H1 (cell line): ENCODE measurements at regions not wholly inside any gene's neighbourhood (a gene's known extent, or its start where the extent isn't known, plus 50 kb on each side); places are given as distances from the start of the nearest gene placed in this dataset.

Source experiments
- CTCF ChIA-PET: fragments of 300-600 bp; sonication (Branson Sonifier 250); formaldehyde crosslinking; loops from one replicate; lab custom pipeline; 2021; ENCODE audit not compliant: partially characterized antibody; lab: Charles Lee
- POLR2A ChIA-PET: fragments of 300-600 bp; sonication (Branson Sonifier 250); formaldehyde crosslinking; loops from one replicate; lab custom pipeline; 2021; ENCODE audit warnings: inconsistent platforms; ENCODE audit not compliant: partially characterized antibody; lab: Charles Lee
- DNase-seq, 2 experiments: peaks; one replicate each; pipeline versions ENCODE4 v3.0.0 to v3.0.0-alpha.2; 2010 to 2022; ENCODE audit warnings: low spot score in 2 of 2, low read depth in 1 of 2, mixed read lengths in 1 of 2
- FAIRE-seq: peaks from 2 replicates; lab custom pipeline; 2011; peaks lifted over from hg19 to GRCh38; lab: Jason Lieb, UNC
- H2AFZ ChIP-seq: 2 replicates; pipeline ENCODE4 v1.8.1; 2012; ENCODE audit warnings: low read length, inconsistent platforms
- H2AK5ac ChIP-seq: 2 replicates; pipeline ENCODE4 v1.6.1; 2013; ENCODE audit warnings: low read depth, low read length
- H2BK120ac ChIP-seq: replicated peaks from 2 replicates; pipeline ENCODE3; 2013; ENCODE audit warnings: low read depth, low read length, inconsistent platforms
- H2BK12ac ChIP-seq: 2 replicates; pipeline ENCODE4 v1.6.1; 2013; ENCODE audit warnings: low read depth, low read length
- H2BK15ac ChIP-seq: 2 replicates; pipeline ENCODE4 v1.6.1; 2013; ENCODE audit warnings: low read length
- H2BK20ac ChIP-seq: 2 replicates; pipeline ENCODE4 v1.6.1; 2013; ENCODE audit warnings: low read length
- H2BK5ac ChIP-seq: 2 replicates; pipeline ENCODE4 v1.6.1; 2013; ENCODE audit warnings: low read depth, low read length
- H3K14ac ChIP-seq: 2 replicates; pipeline ENCODE4 v1.6.1; 2013; ENCODE audit warnings: inconsistent platforms; ENCODE audit not compliant: insufficient read length
- H3K18ac ChIP-seq: 2 replicates; pipeline ENCODE4 v1.6.1; 2013; ENCODE audit warnings: low read length; ENCODE audit errors: extremely low read depth
- H3K23ac ChIP-seq: 2 replicates; pipeline ENCODE4 v1.6.1; 2013; ENCODE audit warnings: inconsistent platforms; ENCODE audit not compliant: insufficient read length
- H3K23me2 ChIP-seq: 2 replicates; pipeline ENCODE4 v1.6.1; 2013; ENCODE audit warnings: low read depth, low read length
- H3K27ac ChIP-seq: 2 replicates; pipeline ENCODE4 v1.6.1; 2011; ENCODE audit warnings: low read depth, low read length, inconsistent platforms
- H3K27me3 ChIP-seq, 4 experiments: replicated peaks in 1 of 4; 1 replicate in 1 of 4; 2 replicates in 3 of 4; pipeline versions ENCODE4 v1.6.1 to v1.8.1; 2011 to 2013; ENCODE audit warnings: low read length in 3 of 4, mild to moderate bottlenecking in 3 of 4, inconsistent platforms in 2 of 4, mixed read lengths in 2 of 4, moderate library complexity in 1 of 4; ENCODE audit not compliant: control insufficient read depth in 3 of 4, insufficient read depth in 3 of 4; ENCODE audit errors: extremely low read depth in 1 of 4
- H3K36me3 ChIP-seq, 4 experiments: 2 replicates each; pipeline versions ENCODE4 v1.6.1 to v1.8.1; 2011 to 2013; ENCODE audit warnings: mild to moderate bottlenecking in 4 of 4, low read length in 3 of 4, moderate library complexity in 2 of 4, control low read depth in 1 of 4, inconsistent platforms in 1 of 4; ENCODE audit not compliant: insufficient read depth in 4 of 4, control insufficient read depth in 2 of 4
- H3K4ac ChIP-seq: replicated peaks from 2 replicates; pipeline ENCODE3; 2013; ENCODE audit warnings: low read length, low read depth, mixed read lengths, inconsistent platforms; ENCODE audit not compliant: insufficient read length
- H3K4me1 ChIP-seq, 4 experiments: replicated peaks in 1 of 4; 1 replicate in 1 of 4; 2 replicates in 3 of 4; pipeline versions ENCODE4 v1.6.1 to v1.8.1; 2011 to 2013; ENCODE audit warnings: low read length in 3 of 4, inconsistent platforms in 2 of 4, mixed read lengths in 1 of 4; ENCODE audit not compliant: insufficient read depth in 4 of 4, control insufficient read depth in 3 of 4
- H3K4me2 ChIP-seq, 2 experiments: 2 replicates each; pipeline versions ENCODE4 v1.6.1 to v1.8.1; 2011 to 2013; ENCODE audit warnings: low read depth in 2 of 2, low read length in 2 of 2, control low read depth in 1 of 2, inconsistent platforms in 1 of 2, mild to moderate bottlenecking in 1 of 2; ENCODE audit not compliant: insufficient read depth in 1 of 2
- H3K4me3 ChIP-seq, 4 experiments: fragments of 200-600, 300-600 bp in 1 of 4; sonication (generic), shearing (Covaris generic), sonication (Bioruptor Twin) in 1 of 4; 2 replicates each; pipeline versions ENCODE4 v1.5.1 to v1.8.1; 2011 to 2016; ENCODE audit warnings: low read length in 4 of 4, low read depth in 3 of 4, control low read depth in 2 of 4, inconsistent platforms in 2 of 4, mild to moderate bottlenecking in 2 of 4, mixed read lengths in 1 of 4, moderate library complexity in 1 of 4; ENCODE audit not compliant: insufficient read depth in 2 of 4; ENCODE audit errors: extremely low read depth in 1 of 4
- H3K56ac ChIP-seq: replicated peaks from 2 replicates; pipeline ENCODE3; 2013; ENCODE audit warnings: low read depth, mild to moderate bottlenecking, mixed read lengths, low read length, inconsistent platforms; ENCODE audit not compliant: insufficient read length
- H3K79me1 ChIP-seq: 2 replicates; pipeline ENCODE4 v1.6.1; 2013; ENCODE audit warnings: low read depth, low read length, control low read depth
- H3K79me2 ChIP-seq, 2 experiments: 2 replicates each; pipeline versions ENCODE4 v1.6.1 to v1.8.1; 2012 to 2013; ENCODE audit warnings: low read length in 2 of 2, mild to moderate bottlenecking in 2 of 2, inconsistent platforms in 1 of 2; ENCODE audit not compliant: insufficient read depth in 2 of 2, control insufficient read depth in 1 of 2
- H3K9ac ChIP-seq, 4 experiments: replicated peaks in 1 of 4; 1 replicate in 1 of 4; 2 replicates in 3 of 4; pipeline versions ENCODE4 v1.6.1 to v1.8.1; 2011 to 2013; ENCODE audit warnings: low read depth in 3 of 4, low read length in 3 of 4, control low read depth in 2 of 4, mild to moderate bottlenecking in 2 of 4, moderate library complexity in 2 of 4, inconsistent platforms in 1 of 4; ENCODE audit errors: extremely low read depth in 1 of 4
- H3K9me3 ChIP-seq, 2 experiments: 2 replicates each; pipeline versions ENCODE4 v1.6.1 to v1.8.1; 2012 to 2013; ENCODE audit warnings: mild to moderate bottlenecking in 2 of 2, moderate library complexity in 2 of 2, control low read depth in 1 of 2, inconsistent platforms in 1 of 2, low read depth in 1 of 2, low read length in 1 of 2, mixed read lengths in 1 of 2; ENCODE audit not compliant: insufficient read depth in 2 of 2
- H4K20me1 ChIP-seq, 2 experiments: replicated peaks in 1 of 2; 2 replicates each; pipeline versions ENCODE3 to v1.8.1; 2011 to 2013; ENCODE audit warnings: inconsistent platforms in 2 of 2, low read length in 2 of 2, mild to moderate bottlenecking in 1 of 2; ENCODE audit not compliant: insufficient read depth in 2 of 2, control insufficient read depth in 1 of 2
- H4K5ac ChIP-seq: 2 replicates; pipeline ENCODE4 v1.6.1; 2013; ENCODE audit warnings: low read length, low read depth, mixed read lengths, inconsistent platforms; ENCODE audit not compliant: insufficient read length
- H4K8ac ChIP-seq: 2 replicates; pipeline ENCODE4 v1.8.0; 2013; ENCODE audit warnings: mild to moderate bottlenecking, moderate library complexity, low read length, inconsistent platforms; ENCODE audit not compliant: insufficient read depth; ENCODE audit errors: extremely low read depth
- H4K91ac ChIP-seq: replicated peaks from 2 replicates; pipeline ENCODE3; 2013; ENCODE audit warnings: low read length, mixed read lengths, inconsistent platforms; ENCODE audit not compliant: insufficient read length
- BCL11A ChIP-seq, 2 experiments: IDR thresholded peaks; one replicate each; pipeline ENCODE4 v1.6.1; 2011; ENCODE audit warnings: low read depth in 2 of 2, low read length in 2 of 2, mild to moderate bottlenecking in 2 of 2
- BRCA1 ChIP-seq: IDR thresholded peaks from 2 replicates; pipeline ENCODE4 v1.6.1; 2012; ENCODE audit warnings: low read depth, low read length, improper control_type of control experiment
- GABPA ChIP-seq: IDR thresholded peaks from 2 replicates; pipeline ENCODE4 v1.6.1; 2011; ENCODE audit warnings: mild to moderate bottlenecking, low read length, moderate library complexity, borderline replicate concordance; ENCODE audit not compliant: insufficient read depth
- HDAC6 ChIP-seq: IDR thresholded peaks from one replicate; pipeline ENCODE4 v1.7.1; 2012; ENCODE audit warnings: low read depth, mild to moderate bottlenecking, inconsistent platforms, low read length, moderate library complexity
- KDM1A ChIP-seq: fragments of 200-600, 300-600 bp; sonication (generic); IDR thresholded peaks from 2 replicates; pipeline ENCODE4 v1.7.1; 2016; ENCODE audit warnings: mild to moderate bottlenecking, low read length, borderline replicate concordance
- KDM4A ChIP-seq: IDR thresholded peaks from one replicate; pipeline ENCODE4 v1.7.1; 2012; ENCODE audit warnings: low read depth, mild to moderate bottlenecking, moderate library complexity, low read length, inconsistent platforms; ENCODE audit not compliant: severe bottlenecking
- RAD21 ChIP-seq, 2 experiments: IDR thresholded peaks in 1 of 2; conservative IDR thresholded peaks in 1 of 2; 2 replicates each; pipeline ENCODE4 v1.6.1; 2011; ENCODE audit warnings: low read depth in 2 of 2, low read length in 2 of 2, improper control_type of control experiment in 1 of 2, inconsistent platforms in 1 of 2, mild to moderate bottlenecking in 1 of 2, moderate library complexity in 1 of 2
- TCF12 ChIP-seq: IDR thresholded peaks from 2 replicates; pipeline ENCODE4 v1.6.1; 2011; ENCODE audit warnings: low read depth, mild to moderate bottlenecking, low read length
- WGBS, 2 experiments: shearing (Covaris generic) in 1 of 2; methylation state at CpG; one replicate each; pipeline versions ENCODE4 v1.1.6 to v1.1.7; 2013 to 2015; ENCODE audit warnings: low lambda C conversion rate in 2 of 2, mixed read lengths in 2 of 2, inconsistent platforms in 1 of 2, low coverage in 1 of 2, missing lambda C conversion rate in 1 of 2; ENCODE audit not compliant: insufficient replicate concordance in 2 of 2, insufficient coverage in 1 of 2, insufficient read length in 1 of 2; ENCODE audit errors: extremely low coverage in 1 of 2, missing lambda C conversion rate in 1 of 2; 5-methylcytosine and 5-hydroxymethylcytosine counted together
- TF ChIP-seq, protein P1 (sequence below): IDR thresholded peaks from 2 replicates; pipeline ENCODE4 v1.6.1; 2012; ENCODE audit warnings: low read length, inconsistent platforms
- TF ChIP-seq, protein P2 (sequence below): IDR thresholded peaks from 2 replicates; pipeline ENCODE4 v1.6.1; 2011; ENCODE audit warnings: low read depth, mild to moderate bottlenecking, low read length; ENCODE audit not compliant: insufficient read depth

DNA sequence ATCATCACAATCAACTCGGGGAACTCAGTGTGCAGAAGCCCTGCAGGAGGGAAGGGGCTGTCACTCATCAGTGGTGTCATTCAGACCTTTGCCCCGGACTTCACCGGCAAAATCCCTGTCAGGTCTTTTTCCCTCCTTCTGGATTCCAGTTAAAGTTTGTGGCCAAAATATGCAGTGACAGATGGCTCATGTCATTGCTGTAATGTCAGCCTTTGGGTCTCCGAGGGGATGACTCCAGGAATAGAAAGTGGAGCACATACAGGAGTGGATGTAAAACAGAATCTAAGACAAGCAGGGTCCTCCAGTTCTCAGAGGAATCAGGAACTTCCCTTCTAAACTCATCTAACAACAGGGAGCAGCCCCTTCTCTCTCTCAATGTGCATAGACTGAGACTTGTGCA, 130.3 kb upstream of the RASSF8 start:
- ChIA-PET CTCF (no interaction called here), POLR2A (no interaction called here)
- Histone ChIP-seq H2BK15ac (no peak overlapping the region), H3K27ac (no peak overlapping the region), H2BK12ac (no peak overlapping the region), H3K18ac (no peak overlapping the region), H3K36me3 (no peaks in the 10 kb centered on the region), H3K4me1 (no peaks in the 10 kb centered on the region), H3K9ac (no peak overlapping the region), H3K14ac (no peak overlapping the region), H3K9me3 (no peaks in the 10 kb centered on the region), H4K91ac (no peak overlapping the region), H2BK120ac (no peak overlapping the region), H2AK5ac (no peak overlapping the region), H4K5ac (no peak overlapping the region), H3K23ac (no peak overlapping the region)
- WGBS, 2 experiments = 95% methylated on average over 4 of the region's 4 CpGs; no CpG with 5 or more reads in 1 of the 2 experiments
- TF ChIP-seq KDM1A = no peak
- TF ChIP-seq KDM4A = no peak
- TF ChIP-seq HDAC6 = no peak
- TF ChIP-seq, protein P1, sequence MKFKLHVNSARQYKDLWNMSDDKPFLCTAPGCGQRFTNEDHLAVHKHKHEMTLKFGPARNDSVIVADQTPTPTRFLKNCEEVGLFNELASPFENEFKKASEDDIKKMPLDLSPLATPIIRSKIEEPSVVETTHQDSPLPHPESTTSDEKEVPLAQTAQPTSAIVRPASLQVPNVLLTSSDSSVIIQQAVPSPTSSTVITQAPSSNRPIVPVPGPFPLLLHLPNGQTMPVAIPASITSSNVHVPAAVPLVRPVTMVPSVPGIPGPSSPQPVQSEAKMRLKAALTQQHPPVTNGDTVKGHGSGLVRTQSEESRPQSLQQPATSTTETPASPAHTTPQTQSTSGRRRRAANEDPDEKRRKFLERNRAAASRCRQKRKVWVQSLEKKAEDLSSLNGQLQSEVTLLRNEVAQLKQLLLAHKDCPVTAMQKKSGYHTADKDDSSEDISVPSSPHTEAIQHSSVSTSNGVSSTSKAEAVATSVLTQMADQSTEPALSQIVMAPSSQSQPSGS = no peak
- TF ChIP-seq BRCA1 = no peak
- TF ChIP-seq BCL11A (IDR thresholded peaks at IDR 0.05; ENCODE audit: low read depth in 2 of 2, low read length in 2 of 2) = no peak
- TF ChIP-seq GABPA = no peak
- TF ChIP-seq TCF12 = no peak
- TF ChIP-seq RAD21 (IDR thresholded peaks at IDR 0.05 in 1 of 2, conservative IDR thresholded peaks at IDR 0.05 in 1 of 2; ENCODE audit: low read depth in 2 of 2, low read length in 2 of 2) = no peak
- TF ChIP-seq, protein P2, sequence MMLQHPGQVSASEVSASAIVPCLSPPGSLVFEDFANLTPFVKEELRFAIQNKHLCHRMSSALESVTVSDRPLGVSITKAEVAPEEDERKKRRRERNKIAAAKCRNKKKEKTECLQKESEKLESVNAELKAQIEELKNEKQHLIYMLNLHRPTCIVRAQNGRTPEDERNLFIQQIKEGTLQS = no peak
- TF ChIP-seq, all 59 proteins: peak for 0
- no peak overlapping the region for H2BK5ac ChIP-seq
- H3K79me1 ChIP-seq = no peaks in the 10 kb centered on the region
- FAIRE-seq = no peak
- H3K27me3 ChIP-seq = no peaks in the 10 kb centered on the region
- no peaks in the 10 kb centered on the region for H3K79me2 ChIP-seq
- no peak overlapping the region for H2AFZ ChIP-seq
- no peak overlapping the region for H3K4ac ChIP-seq
- H3K56ac ChIP-seq = no peak overlapping the region
- DNase-seq = no peak
- no peak overlapping the region for H4K8ac ChIP-seq
- H2BK20ac ChIP-seq = no peak overlapping the region
- H3K4me2 ChIP-seq = no peak overlapping the region
- H3K4me3 ChIP-seq = no peak overlapping the region
- no peaks in the 10 kb centered on the region for H3K23me2 ChIP-seq
- H4K20me1 ChIP-seq = no peaks in the 10 kb centered on the region
